Left colon (tissue), 2 donors: ENCODE measurements at regions not wholly inside any gene's neighbourhood (a gene's known extent, or its start where the extent isn't known, plus 50 kb on each side); places are given as distances from the start of the nearest gene placed in this dataset.

ENCODE experiments used
- ATAC-seq: fragments of 200-7000 bp; cut with Tn5 transposase; one replicate; pipeline ENCODE4 v1.9.1; 2020; ENCODE audit warnings: mild to moderate bottlenecking, moderate library complexity
- DNase-seq, 2 donors: peaks; one replicate each; pipeline ENCODE4 v3.0.0-alpha.2; 2020
- intact Hi-C, 2 donors: fragments of 100-400 bp; cut with DNase I in 1 of 2; cut with micrococcal nuclease in 1 of 2; formaldehyde crosslinking; loops; one replicate each; pipeline versions ENCODE4 v1.11.2 to v1.14.0; 2022; cut with DNase I, micrococcal nuclease
- donor health status: DM: no; HTN: no; CAD: no.
- donor health status: DM: yes; HTN: yes; CAD: no.

DNA sequence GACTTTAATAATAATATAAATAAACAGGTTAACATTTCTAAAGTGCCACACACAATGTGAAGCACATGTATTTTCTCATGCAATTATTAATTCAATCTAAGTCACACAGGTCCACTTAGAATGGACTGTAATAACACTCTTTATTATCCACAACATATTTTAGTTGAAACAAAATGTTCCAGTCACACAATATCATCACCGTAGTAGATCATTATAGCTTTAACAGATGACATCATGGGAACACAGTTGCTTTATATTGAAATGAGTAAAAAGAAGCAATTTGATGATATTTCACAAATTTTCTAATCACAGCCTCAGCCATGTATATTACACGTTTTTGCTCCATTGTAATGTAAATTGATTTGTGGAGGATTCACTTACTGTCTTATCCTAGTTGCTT, 266.3 kb downstream of the MEIS1 start:
- no peak for ATAC-seq
- intact Hi-C loops, result no loop called here
- no peak for DNase-seq

DNA sequence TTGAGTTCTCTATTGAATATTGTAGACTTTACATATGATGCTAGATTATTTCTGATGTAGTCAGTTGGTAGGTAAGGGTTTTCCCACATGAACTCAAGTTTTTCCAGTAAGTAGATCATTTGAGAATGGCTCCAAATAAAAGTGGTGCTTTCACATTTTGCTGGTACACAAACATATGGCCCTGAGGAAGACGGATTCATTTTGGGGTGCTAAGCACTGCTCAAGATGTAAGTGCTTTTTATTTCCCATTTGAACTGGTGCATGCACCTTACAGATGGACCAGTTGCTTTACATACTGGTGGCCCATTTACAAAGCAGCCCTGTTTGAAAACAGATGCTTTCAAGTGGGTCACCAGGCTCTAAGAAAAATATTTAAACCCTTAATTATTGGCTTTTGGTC, 266.7 kb downstream of the MEIS1 start:
- DNase-seq (no peak), ATAC-seq (no peak)
- intact Hi-C loops, result no loop called here

DNA sequence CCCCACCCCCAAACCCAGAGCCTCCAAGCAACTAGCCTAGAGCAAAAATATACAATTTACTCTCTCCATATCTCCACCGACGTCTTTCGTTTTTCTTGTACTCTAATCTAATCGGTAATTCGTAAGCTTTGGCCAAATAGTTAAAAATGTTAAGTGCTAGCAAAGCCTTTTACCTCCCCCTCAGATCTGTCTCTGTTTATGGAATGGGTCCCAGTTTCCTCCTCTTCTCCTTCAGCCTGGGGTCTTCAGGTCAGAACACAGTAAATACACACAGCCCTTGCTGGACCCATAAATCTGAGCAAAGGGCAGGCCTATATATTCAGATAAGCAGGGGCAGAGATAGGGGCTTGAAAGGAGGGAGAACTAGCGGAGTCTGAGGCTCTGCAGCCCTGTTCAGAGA, 267.4 kb downstream of the MEIS1 start:
- intact Hi-C loops, result no loop called here
- ATAC-seq, result no peak
- no peak for DNase-seq

DNA sequence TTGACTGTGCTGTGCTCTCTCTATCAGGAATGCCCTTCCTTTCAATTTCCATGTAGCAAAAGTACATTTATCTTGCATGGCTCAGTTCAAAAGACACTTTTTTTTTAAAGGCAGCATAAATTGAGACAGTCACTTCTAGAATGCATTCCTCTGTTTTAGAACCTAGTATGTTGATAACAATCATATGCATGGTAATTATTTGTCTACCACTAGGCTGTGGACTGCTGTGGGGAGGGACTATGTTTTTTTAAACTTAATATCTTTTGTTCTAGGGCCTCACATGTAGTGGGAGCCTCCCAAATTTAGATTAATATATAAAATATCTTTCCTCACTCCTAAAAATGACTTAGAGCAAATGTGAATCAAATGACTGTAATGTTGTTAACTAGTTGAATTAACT, 269.9 kb downstream of the MEIS1 start:
- intact Hi-C loops, result no loop called here
- DNase-seq (no peak), ATAC-seq (no peak)

DNA sequence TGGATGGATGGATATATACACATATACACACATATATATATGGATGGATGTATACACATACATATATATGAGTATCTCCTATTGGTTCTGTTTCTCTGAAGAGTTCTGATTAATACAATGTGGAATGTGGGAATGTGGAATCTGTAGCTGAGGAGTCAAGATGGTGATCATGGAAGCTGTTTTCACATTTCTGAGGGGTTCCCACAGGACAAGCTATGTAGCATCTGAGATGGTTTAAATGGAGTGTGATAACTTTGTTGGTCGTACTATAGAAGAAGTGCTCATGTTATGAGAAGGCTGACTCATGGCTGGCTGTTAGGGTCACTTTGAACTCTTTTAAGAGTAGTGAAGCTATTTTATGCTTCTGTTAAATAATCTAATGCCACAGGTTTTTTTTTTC, 279.7 kb downstream of the MEIS1 start:
- no peak for ATAC-seq

DNA sequence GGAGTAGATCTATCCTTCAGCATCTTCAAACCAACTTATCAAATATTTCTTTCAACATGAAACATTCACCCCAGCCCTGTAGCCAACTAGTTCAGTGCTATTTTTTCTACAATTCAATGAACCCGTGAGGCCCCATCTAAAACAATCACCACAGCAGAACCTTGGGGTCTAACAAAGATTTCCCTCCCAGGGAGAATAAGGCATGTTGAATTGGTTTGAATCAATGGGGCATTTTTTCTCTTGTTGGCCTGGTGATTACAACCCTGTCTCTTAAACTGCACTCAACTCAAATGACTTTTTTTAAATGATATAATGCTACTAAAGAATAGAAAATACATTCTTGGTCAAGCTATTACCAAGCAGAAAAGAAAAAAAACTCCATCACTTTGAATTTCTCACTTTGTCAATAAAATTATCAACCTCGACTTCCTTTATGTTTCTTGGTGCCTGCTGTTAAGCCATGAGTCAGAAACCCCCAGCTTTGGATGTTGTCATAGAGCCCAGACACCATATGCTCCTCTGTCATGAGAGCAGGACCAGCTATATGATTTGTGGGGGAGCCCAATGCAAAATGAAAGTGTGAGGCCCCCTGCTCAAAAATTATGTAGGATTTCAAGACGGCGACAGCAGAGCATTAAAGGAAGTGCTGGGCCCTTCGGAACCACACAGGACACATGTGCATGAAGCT, 282.4 kb downstream of the MEIS1 start:
- ATAC-seq (no peak), DNase-seq (no peak)
- intact Hi-C loops, result no loop called here

More for the DNA sequence above, 279.7 kb downstream of the MEIS1 start:
- intact Hi-C loops, result no loop called here
- no peak for DNase-seq

DNA sequence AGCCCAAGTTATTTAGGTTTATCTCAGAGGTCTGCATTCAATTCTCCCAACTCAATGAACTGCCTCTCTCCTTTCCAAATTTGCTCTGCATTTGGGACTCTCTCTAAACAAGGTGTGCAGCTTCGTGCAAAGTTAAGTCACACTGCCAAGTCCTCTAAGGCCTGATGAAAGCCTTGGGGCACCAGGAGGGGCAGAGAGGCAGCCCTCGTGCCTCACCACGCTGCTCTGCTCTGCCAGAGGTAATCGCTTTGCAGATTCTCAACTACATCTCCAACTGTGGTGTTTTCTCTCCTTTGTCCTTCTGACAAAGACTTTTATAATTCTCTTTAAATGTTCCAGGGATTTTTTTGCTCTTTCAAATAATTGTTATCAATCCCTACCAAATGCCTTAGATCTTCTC, 283.0 kb downstream of the MEIS1 start:
- DNase-seq, result no peak
- no peak for ATAC-seq
- intact Hi-C loops, result no loop called here

DNA sequence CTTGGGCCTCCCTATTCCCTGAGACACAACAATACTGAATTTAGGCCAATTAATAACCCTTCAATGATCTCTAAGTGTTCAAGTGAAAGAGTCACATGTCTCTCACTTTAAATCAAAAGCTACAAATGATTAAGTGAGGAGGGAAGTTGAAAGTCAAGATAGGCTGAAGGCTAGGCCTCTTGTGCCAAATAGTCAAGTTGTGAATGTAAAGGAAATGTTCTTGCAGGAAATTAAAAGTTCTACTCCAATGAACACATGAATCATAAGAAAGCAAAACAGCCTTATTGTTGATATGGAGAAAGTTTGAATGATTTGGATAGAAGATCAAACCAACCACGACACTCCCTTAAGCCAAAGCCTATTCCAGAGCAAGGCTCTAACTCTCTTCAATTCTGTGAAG, 286.9 kb downstream of the MEIS1 start:
- DNase-seq (no peak), ATAC-seq (no peak)
- intact Hi-C loops, result no loop called here

DNA sequence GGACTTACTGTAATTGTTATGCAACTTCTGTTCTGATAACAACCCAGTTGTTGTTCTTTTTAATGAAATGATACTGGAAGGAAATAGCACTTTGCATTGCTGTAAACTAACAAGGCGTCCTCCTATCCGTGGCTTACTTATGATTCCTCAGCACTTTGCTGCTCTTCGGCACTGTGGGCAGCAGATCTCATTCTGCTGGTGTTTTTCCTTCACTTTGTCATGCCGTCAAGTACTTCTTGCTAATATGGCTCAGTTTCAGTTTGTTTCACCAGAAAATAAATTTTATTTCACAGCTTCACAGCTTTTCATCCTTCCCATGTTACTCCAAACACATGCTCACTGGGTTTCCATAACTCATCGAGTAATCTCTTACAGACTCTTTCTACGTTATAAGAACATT, 289.3 kb downstream of the MEIS1 start:
- ATAC-seq (no peak), DNase-seq (no peak)
- intact Hi-C loops, result no loop called here

DNA sequence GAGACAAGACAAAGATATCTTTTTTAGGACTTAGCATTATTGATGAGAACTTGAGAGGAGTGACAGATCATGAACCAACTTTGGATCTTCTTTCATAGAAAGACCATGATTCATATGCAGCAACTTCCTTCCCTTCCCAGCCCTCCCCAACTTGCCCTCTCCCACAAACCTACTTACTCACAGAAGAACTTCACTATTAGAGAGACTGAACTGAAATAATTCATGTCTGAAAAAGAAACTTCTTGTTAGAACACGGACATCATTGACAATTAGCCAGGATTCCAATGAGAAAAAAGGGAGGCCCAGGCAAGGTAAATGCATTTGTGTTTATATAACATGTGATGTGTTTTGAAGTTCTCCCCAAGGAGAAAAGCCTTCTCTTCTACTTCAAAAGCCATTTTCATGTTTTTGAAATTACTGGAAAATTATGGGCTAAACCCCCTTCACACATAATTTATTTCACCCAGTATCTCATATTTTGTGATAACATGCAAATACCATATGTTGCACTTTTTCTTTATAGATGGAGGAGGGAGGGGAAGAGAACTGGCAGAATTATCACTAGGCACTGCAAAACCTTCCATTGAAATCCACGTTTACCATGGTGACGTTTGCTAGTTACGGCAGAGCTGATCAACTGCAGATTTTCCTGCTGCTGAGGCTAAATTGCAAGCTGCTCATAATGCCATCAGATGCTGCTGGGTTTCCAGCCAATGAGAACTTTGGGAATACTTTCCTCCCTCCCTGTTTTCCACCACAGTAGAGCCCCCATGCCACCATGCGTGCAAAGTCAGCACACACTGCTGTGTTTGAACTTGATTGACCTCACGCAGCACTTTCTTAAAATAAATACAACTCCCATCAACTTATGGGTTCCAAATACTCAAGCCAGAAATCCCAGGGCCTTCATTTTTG, 294.7 kb downstream of the MEIS1 start:
- intact Hi-C loops, result no loop called here
- no peak for DNase-seq
- no peak for ATAC-seq

DNA sequence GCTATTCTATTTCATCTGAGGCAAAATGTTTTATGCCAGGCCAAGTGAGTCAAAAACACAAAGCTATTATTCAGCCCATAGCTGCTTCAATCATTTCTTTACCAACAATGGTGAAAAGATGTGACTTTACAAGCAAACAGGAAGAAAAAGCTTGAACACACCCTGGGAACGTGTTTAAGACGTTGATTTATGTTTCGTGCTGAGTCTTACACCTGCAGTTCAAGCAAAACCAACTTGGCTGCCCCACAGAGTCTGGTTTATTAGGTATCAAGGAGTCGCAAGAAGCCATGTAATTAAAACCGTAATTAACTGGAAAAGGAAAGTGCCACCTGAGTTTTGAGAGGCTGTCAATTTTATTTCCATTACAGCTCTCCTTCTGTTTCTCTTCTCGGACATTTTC, 295.5 kb downstream of the MEIS1 start:
- intact Hi-C loops, result no loop called here
- DNase-seq (no peak), ATAC-seq (no peak)

DNA sequence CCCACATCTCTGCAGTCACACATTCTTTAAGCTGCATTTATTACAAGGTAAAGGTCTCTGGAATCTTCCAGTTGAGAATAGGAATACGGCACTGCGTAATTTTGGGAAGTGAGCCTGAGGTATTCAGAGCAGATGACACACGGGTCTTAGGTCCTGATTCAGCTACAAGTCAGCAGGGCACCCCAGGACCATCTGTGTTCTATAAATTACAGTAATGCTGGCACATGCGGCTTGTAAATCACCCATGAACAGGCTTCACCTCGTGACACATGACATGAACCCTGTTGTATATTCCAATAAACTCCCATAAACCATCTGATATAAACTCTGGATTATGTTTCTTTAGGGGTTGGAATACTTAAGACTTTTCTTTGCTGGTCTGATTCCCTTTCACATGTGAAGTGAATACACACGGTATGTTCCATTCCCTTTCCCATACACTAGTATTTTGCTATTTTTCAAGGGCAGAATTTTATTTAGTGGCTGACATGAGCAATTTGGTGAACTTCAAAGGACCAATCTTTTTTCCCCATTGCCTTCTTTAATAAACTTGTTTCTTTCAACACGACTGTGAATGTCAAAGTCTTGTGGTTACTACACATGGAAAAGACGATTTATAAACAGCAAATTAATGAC, 298.6 kb downstream of the MEIS1 start:
- no peak for DNase-seq
- ATAC-seq, result no peak
- intact Hi-C loops, result no loop called here

DNA sequence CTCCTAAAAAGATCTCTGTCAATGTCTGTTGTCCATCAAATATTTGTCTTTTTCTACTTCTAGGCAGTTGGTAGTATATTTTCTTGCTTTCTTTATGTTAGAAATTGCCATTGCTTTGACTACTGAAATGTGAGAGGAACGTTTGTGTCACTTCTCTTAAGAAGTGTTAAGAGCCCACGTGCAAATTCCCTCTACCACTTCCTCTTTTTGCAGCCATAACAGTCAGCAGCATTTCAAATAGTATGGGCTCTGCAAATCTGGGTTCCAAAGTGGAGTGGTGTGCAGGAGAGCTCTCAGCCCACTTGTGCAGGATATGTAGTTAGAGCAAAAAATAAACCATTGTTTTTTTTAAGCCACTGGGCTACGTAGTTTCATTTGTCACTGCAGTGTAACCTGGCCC, 314.0 kb downstream of the MEIS1 start:
- DNase-seq (no peak), ATAC-seq (no peak)
- intact Hi-C loops, result no loop called here

DNA sequence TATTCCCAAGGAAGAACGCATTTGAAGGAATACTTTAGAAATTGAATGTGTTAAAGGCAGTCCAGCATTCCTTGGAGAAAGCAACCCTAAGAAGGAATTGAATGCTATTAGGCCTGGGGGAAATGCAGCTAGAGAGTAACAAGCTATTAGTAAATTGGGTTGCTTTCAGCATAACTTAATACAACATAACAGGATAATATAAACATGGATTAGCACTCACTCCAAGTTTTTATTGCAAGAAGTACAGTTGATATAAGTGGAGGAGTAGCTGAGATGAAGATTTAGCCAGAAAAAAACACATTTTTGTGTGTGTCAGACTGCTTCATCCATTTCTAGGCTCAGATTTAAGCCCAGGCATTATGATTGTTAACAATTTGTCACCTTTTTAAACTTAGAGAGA, 314.6 kb downstream of the MEIS1 start:
- intact Hi-C loops, result no loop called here
- no peak for DNase-seq
- ATAC-seq, result no peak

DNA sequence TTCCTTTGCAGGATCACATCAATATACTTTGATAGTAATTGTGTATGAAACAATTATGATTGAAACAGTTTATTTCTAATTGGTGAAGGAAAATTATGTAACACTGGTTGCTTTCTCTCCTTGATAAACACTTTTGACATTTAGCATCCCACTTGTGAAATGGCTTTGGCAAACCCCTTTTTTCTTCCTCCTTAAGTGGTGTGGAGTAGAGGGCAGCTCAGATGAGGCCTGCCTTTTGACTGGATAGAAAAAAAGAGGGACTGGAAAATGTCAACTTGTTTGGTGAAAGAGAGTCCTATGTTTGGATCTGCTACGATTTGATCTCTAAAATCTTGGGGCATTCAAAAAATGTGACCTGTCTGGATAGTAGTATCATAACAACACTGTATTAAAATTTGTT, 318.3 kb downstream of the MEIS1 start:
- intact Hi-C loops, result no loop called here
- DNase-seq, result no peak

DNA sequence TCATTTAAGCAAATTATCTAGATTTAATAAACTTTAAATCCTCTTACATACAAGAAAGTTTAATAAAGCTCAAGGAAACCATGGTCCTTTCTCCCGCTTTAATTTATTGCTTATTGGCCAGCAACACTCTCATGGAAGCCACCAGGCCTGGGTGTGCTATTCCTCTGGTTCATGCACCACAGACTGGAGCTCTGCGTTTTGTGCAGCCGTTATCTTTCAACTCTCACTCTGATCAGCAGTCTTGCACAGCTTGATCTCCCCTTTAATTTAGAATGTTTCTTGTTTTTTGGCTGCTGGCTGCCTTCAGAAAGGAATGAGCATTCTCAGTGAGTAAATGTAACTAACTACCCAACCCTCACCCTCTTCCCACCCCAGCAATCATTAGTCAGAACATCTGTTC, 318.7 kb downstream of the MEIS1 start:
- DNase-seq (no peak), ATAC-seq (no peak)
- intact Hi-C loops, result no loop called here

More for the DNA sequence above, 318.3 kb downstream of the MEIS1 start:
- ATAC-seq, result no peak

DNA sequence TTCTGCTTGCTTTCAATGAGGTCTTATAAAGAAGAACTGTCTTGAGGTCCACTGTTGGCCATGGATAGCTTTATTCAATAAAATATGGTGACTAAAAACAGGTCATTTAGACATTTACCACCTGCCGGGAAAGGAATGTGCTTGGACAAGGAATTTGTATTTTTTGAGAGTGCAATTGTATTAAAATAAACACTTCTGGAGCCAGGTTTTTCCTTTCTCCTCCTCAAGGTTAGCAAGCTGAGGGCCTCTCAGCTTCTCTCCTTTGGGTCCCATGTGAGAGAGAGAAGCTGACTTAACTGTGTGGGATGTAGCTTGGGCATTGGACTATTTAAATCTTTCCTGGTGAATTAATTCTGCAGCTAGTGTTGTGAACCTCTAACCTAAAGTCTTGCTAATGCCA, 321.0 kb downstream of the MEIS1 start:
- DNase-seq (no peak), ATAC-seq (no peak)
- intact Hi-C loops, result no loop called here

DNA sequence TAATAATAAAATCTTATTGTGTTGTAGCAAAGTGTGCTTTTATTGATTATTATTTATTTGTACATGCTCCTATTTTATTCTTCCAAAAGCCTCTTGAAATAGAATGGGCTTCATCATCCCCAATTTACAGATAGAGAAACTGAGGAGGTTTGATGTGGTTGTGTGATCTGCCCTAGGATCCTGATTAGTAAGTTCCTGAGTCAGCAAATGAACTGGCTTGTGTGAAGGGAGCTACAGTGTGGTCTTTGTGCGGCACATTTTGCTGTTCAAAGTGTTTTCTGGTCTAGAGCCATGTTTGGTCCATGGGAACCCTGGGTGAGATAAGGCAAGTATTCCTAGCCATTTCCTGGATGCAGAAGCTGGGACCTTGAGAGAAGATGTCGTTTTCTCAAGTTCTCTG, 326.9 kb downstream of the MEIS1 start:
- ATAC-seq, result no peak
- DNase-seq, result no peak
- intact Hi-C loops, result no loop called here

DNA sequence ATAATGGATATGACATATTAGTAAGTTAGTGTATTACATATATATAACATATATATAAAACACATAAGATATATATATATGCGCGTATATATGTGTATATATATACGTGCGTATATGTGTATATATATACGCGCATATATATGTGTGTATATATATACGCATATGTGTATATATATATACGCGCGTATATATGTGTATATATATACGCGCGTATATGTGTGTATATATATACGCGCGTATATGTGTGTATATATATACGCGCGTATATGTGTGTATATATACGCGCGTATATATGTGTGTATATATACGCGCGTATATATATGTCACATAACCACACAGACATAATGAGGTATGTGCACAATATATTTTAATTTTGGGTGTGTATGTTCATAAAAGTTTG, 327.8 kb downstream of the MEIS1 start:
- intact Hi-C loops, result no loop called here
- no peak for ATAC-seq
- no peak for DNase-seq

DNA sequence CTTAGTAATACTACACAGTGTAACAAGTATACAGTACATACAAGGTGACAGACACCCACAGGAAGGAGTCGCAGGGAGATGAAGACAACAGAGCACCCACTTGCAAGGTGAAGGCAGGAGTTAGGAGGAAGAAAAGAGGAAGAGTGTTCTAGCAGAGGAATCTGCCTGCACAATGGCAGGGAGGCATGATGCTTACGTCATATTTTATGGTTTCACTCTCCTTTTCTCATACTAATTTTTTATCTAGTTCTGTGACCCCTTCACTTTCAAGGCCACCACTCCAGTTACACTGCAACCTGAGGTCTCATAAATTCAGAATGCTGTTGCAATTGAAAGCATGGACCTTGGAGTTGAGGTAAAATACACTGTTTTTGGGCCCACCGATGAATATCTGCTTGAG, 331.7 kb downstream of the MEIS1 start:
- intact Hi-C loops, result no loop called here
- ATAC-seq (no peak), DNase-seq (no peak)
